ENCODE measurements at regions not wholly inside any gene's neighbourhood (a gene's known extent, or its start where the extent isn't known, plus 50 kb on each side); places are given as distances from the start of the nearest gene placed in this dataset.

GRCh38 chr20:11246251-11246775, 572.5 kb upstream of the JAG1 start:
- no peak for TF ChIP-seq YY1 (IDR thresholded peaks at IDR 0.05; ENCODE audit: extremely low read depth, insufficient replicate concordance, low read depth, low read length)
- no peak for TF ChIP-seq CTCF (IDR thresholded peaks at IDR 0.05 in 2 of 3, conservative IDR thresholded peaks at IDR 0.05 in 1 of 3; ENCODE audit: borderline replicate concordance in 1 of 3, insufficient read depth in 1 of 3, low read depth in 2 of 3, low read length in 2 of 3)
- no peak for TF ChIP-seq ATF3 (IDR thresholded peaks at IDR 0.05)
- no peak for TF ChIP-seq RAD21 (IDR thresholded peaks at IDR 0.05; ENCODE audit: low read depth)
- no peak for TF ChIP-seq POLR2A (IDR thresholded peaks at IDR 0.05; ENCODE audit: borderline replicate concordance, extremely low read depth, insufficient read depth, insufficient read length)
- TF ChIP-seq CEBPB (IDR thresholded peaks at IDR 0.05; ENCODE audit: low read depth), result no peak
